Left lobe of liver (tissue), 2 donors: ENCODE measurements at regions not wholly inside any gene's neighbourhood (a gene's known extent, or its start where the extent isn't known, plus 50 kb on each side); places are given as distances from the start of the nearest gene placed in this dataset.

Experiments used
- ATAC-seq: fragments of 200-7000 bp; cut with Tn5 transposase; one replicate; pipeline ENCODE4 v1.9.1; 2020; ENCODE audit warnings: mild to moderate bottlenecking, moderate library complexity
- DNase-seq: peaks from one replicate; pipeline ENCODE4 v3.0.0-alpha.2; 2020; ENCODE audit warnings: low spot score
- donor health status: DM: no; HTN: no; CAD: no; lungs with moderate emphysema.
- donor health status: DM: no; HTN: yes; CAD: no.

GRCh38 chr7:26458466-26459145, 166.9 kb downstream of the SNX10 start:
- DNase-seq (no peak), ATAC-seq (no peak)

GRCh38 chr7:26459540-26460193, 168.0 kb downstream of the SNX10 start:
- ATAC-seq, result no peak
- no peak for DNase-seq

DNA sequence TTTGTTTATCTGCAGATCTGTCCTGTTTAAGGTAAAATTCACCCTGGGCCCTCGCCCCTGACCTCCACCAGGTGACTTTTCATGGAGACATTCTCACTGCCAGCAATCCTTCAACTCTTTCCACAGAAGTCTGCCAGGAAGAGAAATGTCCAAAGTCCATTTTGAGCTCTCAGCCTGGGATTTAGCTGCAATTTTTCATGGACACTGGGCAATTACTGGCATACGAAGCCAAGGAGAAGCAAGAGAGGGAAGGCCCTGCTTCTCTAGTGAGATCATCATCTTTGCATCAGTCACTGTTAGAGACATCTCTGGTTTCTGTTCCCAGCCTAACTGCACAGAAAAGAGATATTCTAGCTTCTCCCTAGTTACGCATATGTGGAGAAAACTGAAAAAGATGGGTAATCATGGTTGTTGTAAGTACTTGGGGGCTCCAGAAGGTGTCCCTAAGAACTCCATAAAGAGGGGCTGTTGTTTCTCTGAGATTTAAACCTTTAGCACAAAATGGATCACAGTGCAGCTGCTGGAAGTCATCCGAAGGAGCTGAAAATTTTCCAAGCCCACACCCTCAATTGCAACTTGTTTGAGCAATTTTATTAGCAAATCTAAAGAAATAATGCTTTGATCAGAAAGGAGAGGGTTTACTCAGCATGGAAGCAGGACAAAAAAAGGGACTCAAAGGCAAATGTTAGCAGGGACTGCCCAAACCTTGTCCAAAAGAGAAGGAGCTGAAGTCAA, 168.9 kb downstream of the SNX10 start:
- DNase-seq, result no peak
- peak; percentile 71 for ATAC-seq

DNA sequence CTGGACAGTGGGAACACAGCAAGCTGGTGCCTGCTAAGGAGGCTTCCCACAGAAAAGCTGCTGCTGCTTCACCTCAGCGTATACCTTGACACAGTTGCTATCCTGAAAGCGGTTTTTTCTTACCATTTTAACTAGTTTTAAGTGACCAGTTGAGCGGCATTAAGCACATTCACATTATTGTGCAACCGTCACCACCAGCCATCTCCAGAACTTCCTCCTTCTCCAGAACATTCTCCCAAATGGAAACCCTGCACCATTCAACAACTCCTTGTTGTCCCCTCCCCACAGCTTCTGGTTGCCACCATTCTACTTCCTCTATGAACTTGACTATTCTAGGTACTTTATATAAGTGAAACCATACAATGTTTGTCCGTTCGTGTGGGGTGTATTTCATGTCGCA, 169.9 kb downstream of the SNX10 start:
- ATAC-seq, result no peak
- no peak for DNase-seq

- DNase-seq, result no peak
These were observed 174.3 kb downstream of the SNX10 start for GRCh38 chr7:26466007-26466406.

GRCh38 chr7:26467104-26467503, 175.4 kb downstream of the SNX10 start:
- ATAC-seq (no peak), DNase-seq (no peak)

More at GRCh38 chr7:26466007-26466406, 174.3 kb downstream of the SNX10 start:
- no peak for ATAC-seq

GRCh38 chr7:26467541-26467940, 175.9 kb downstream of the SNX10 start:
- DNase-seq, result no peak
- no peak for ATAC-seq

DNA sequence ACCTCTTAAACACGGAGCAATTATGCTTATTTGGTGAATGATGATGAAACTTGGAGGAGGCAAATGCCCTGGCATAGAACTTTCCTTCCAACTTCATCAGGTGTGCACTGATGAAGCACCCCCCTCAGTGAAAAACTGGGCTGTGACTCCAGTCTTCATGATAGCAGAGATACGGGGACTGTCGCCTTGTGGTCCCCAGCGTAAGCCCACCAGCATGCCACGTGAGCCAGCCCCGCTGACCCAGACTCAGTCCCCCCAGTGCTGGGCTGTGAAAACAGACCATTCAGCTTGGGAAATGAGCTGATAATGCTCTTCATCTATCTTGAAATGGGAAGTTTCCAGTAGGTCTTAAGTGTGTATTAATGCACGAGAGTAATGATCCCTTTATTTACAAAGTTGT, 177.0 kb downstream of the SNX10 start:
- no peak for ATAC-seq
- no peak for DNase-seq

DNA sequence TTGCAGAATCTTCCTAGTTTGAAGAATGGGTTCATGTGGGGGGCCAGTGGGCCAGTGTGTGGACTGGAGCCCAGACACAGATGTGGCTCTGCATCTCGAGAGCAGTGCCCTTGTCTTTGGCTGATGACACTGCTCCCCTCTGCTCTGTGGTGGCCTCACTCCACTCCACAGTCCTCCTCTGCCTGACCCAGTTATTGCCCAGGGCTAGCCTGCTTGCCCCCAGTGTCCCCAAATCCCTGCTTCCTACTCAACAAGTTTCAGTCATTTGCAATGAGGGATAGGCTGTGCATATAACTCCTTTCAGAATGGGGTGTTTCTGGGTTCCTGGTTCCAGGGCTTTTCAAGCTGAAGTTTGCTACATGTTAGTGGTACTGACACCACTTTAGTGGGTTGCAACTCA, 177.5 kb downstream of the SNX10 start:
- DNase-seq (no peak), ATAC-seq (no peak)

- ATAC-seq (no peak), DNase-seq (no peak)
These were observed 179.0 kb downstream of the SNX10 start for GRCh38 chr7:26470691-26471090.

DNA sequence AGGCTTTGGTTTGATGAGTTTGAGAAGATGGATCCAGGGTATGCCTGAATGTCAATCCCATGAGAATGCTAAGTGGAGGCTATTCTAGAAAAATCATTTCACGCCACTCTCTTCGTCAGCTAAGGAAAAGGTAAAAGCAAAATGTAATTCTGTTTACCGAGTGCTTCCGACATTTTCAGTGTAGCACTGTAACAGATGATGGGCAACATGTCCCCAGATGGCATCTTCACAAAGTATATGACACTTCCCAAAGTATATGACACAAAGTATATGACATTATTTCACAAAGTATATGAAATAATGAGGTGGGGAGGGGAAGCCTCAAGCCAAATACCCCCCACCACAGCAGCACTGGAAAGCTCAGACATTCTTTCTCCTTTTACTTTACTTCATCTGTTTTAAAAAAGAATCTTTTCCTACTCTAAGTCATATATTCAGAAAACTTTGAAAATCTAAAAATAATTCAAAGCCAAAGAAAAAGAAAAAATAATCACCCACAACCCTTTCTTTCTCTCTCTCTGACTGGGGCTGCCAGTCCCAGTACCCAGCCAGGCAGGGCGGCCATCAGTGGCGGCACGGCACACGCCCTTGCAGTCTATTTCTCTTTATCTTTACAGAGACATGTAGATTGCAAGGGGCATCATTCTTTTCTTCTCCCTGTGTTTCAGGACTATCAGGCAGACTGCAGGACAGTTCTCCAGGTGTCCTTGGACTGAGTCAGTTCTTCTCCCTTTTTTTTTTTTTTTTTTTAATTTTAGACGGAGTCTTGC, 179.8 kb downstream of the SNX10 start:
- no peak for DNase-seq
- ATAC-seq, result no peak

DNA sequence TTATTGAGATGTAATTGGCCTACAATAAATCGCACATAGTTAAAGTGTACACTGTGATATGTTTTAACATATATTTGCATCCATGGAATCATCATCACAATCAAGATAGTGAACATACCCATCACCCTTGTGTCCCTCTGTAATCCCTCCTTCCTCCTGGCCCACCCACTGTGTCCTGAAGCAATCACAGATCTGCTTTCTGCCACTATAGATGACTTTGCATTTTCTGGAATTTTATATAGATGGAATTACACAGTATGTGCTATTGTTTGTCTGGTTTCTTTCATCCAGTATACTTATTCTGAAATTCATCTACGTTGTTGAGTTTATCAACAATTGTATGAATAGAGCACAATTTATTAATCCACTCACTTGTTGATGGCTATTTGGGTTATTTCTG, 181.3 kb downstream of the SNX10 start:
- ATAC-seq (no peak), DNase-seq (no peak)

DNA sequence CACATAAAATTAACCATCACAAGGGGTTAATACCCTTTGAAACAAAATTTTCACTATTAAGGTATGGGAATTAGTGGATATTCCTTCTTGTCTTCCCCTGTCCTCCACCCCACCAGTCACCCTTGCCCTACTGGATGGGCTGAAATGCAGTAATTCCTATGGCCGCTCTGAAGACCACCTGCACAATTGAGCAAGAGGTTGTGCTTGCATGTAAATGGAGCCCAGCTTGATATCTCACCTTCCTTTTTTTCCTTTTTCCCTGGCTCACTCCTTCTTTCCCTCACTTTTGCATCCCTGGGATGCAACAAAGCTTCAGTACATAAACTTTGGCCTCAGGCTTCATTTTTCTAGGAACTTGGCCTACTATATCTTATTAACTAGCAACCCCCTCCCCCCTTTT, 184.6 kb downstream of the SNX10 start:
- ATAC-seq (no peak), DNase-seq (no peak)

DNA sequence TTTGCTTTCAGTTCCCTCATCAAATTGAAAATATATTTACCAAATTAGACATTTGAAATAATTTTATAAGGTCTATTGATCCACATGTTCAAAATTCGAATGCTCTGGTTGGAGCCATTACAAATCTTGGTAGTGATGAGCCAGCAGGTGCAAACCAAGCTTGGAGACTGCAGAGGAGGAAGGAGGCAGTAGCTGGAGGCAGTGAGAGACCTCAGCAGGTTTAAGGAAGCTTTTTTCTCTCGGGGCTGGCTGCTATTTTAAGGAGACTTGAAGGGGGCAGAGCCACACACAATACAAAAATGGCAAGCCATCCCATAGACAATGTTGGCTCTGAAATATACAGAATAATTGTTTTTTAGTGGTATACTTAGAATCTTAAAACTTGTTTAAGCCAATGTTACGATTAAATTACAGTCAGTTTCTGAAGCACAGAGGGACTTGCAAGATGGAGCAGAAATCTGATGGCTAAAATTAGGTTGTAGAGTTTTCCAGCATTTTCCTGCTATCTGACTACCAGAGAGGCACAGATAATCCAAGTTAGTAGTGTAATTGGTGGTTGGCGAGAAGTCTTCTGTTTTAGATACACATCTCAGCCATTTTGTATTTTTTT, 185.8 kb downstream of the SNX10 start:
- ATAC-seq, result no peak
- DNase-seq, result no peak

GRCh38 chr7:26478550-26478949, 186.9 kb downstream of the SNX10 start:
- DNase-seq (no peak), ATAC-seq (no peak)

DNA sequence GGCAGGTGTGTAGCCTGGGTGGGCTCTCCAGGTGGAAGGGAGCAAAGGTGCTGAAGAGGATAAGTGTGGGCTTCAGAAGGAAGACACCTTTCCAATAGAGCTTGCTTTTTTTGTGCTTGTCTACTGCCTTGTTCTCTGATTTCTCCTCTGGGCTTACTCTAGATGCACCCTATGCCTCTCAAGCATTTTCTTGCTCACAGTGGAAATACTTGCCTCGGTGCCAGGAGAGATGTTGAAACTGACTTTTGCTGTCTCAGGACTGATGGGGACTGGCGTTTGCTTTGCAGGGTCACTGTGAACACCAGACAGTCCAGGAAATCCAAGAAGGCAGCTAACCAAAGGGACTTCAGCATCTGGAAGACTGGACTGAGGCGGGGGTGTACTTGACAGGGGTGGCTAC, 187.9 kb downstream of the SNX10 start:
- ATAC-seq, result no peak
- DNase-seq, result no peak

DNA sequence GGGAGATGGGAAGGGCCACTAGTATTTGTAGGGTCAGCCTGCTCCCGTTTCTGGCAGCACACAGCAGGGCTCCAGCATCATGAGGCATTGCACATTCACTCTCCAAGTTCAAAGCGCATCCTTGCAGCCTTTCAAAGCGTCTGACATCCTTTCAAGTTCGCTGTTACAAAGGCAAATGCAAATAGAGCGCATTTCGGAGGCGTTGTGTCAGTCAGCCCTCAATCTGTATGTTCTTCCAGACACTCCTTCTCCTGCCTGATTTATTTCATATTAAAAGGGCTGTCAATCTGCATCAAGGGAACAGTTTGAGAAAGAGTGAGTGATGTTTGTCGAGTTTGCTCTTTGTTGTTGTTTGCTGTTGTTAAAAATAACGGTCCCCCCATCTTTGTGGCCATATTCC, 188.5 kb downstream of the SNX10 start:
- no peak for ATAC-seq
- DNase-seq, result no peak

DNA sequence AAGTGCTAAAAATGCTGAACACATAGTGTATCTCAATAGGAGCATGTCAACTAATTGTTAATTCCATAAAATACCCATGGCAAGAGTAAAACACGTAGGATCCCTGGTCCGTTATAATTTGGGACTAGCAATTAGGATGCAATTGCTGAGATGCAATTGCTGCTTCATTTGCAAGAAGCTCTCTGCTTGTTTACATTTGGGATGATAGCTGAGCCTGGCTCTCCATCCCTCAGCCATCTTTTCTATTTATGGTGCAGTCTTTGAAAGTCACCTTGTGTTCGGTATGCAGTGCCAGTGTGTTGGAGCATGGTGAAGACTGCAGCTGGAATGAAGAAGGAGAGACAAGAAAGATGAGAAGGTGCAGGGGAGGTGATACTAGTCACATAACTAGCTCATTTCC, 191.3 kb downstream of the SNX10 start:
- no peak for ATAC-seq
- no peak for DNase-seq

- DNase-seq, result no peak
- no peak for ATAC-seq
These were observed 192.2 kb downstream of the SNX10 start for GRCh38 chr7:26483843-26484242.

DNA sequence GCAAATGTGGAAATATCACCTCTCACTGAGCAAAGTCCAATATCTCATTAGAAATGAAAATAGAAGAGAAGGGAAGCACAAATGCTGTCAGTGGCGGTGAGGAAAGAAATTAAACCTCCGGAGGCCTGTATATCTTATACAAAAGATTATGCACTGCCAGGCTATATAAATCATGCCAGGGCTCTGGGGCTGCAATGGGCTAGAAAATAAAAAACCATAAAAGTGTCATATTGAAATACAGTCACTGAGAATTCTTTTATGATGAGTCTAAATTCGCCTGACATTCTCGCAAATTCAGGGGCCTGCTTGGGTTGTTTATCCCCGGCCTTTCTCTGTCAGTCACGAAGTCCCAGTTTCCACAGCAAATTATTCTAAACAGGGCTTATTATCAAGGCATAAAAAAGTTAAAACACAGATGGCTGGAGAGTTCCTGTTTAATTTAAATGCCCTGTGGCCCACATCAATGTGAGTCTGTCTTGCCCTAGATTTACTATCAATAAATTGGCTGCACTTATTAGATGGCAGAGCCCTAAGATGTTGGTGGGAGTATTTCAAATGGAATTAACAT, 193.8 kb downstream of the SNX10 start:
- no peak for DNase-seq
- no peak for ATAC-seq

DNA sequence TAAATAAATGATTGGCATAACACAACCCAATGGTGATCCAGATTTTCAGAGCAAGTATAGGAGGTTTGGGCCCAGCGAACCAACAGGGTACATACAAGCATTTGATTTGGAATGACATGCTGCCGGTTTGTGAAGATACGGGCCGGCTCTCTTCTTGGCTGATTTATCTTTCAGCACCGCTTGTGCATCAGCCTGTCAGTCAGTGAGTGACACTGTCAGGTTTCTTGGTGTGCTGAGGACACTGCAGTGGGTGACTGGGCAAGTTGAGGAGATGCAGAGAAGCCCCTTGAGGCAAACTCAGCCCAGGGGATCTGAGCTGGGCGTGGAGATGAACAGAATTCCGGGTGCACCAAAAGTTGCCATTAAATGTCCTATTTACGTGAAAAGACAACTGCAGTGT, 194.5 kb downstream of the SNX10 start:
- DNase-seq (no peak), ATAC-seq (no peak)
